Osteoblast (primary cell): ENCODE measurements at regions not wholly inside any gene's neighbourhood (a gene's known extent, or its start where the extent isn't known, plus 50 kb on each side); places are given as distances from the start of the nearest gene placed in this dataset.
A peak's percentile ranks its signal among the peaks of the same experiment; 100 is the strongest.

Source experiments
- DNase-seq: peaks from one replicate; pipeline ENCODE4 v3.0.0; 2011; ENCODE audit warnings: low spot score, mixed read lengths; ENCODE audit not compliant: insufficient read length; ENCODE audit errors: missing footprints
- H2AFZ ChIP-seq: 2 replicates; pipeline ENCODE4 v1.6.0; 2011; ENCODE audit warnings: mild to moderate bottlenecking, low read length
- H3K27ac ChIP-seq: 2 replicates; pipeline ENCODE4 v1.5.1; 2011; ENCODE audit warnings: mild to moderate bottlenecking, low read depth, low read length, moderate library complexity
- H3K27me3 ChIP-seq: 2 replicates; pipeline ENCODE4 v1.6.0; 2012; ENCODE audit warnings: mild to moderate bottlenecking, control low read depth, inconsistent platforms, low read length, moderate library complexity; ENCODE audit not compliant: insufficient read depth
- H3K36me3 ChIP-seq: 2 replicates; pipeline ENCODE4 v1.5.1; 2011; ENCODE audit warnings: mild to moderate bottlenecking, low read length, control low read depth, moderate library complexity; ENCODE audit not compliant: insufficient read depth
- H3K4me1 ChIP-seq: 2 replicates; pipeline ENCODE4 v1.5.1; 2011; ENCODE audit warnings: mild to moderate bottlenecking, low read length, control low read depth, moderate library complexity; ENCODE audit not compliant: insufficient read depth
- H3K4me2 ChIP-seq: 2 replicates; pipeline ENCODE4 v1.6.0; 2011; ENCODE audit warnings: mild to moderate bottlenecking, low read length; ENCODE audit not compliant: insufficient read depth
- H3K4me3 ChIP-seq: fragments of 200-600 bp; sonication (generic); 3 replicates; pipeline ENCODE4 v1.5.1; 2012; ENCODE audit warnings: mild to moderate bottlenecking, low read length, inconsistent platforms; ENCODE audit not compliant: insufficient read depth
- H3K79me2 ChIP-seq: 2 replicates; pipeline ENCODE4 v1.6.0; 2012; ENCODE audit warnings: mild to moderate bottlenecking, low read length, control low read depth, inconsistent platforms; ENCODE audit not compliant: insufficient read depth
- H3K9me3 ChIP-seq: 2 replicates; pipeline ENCODE4 v1.5.1; 2011; ENCODE audit warnings: low read depth, low read length, control low read depth
- H4K20me1 ChIP-seq: 2 replicates; pipeline ENCODE4 v1.6.0; 2012; ENCODE audit warnings: mild to moderate bottlenecking, low read length, control low read depth; ENCODE audit not compliant: insufficient read depth
- CTCF ChIP-seq: IDR thresholded peaks from 2 replicates; pipeline ENCODE4 v1.5.1; 2011; ENCODE audit warnings: mild to moderate bottlenecking, low read depth, low read length, moderate library complexity; ENCODE audit errors: extremely low read depth

GRCh38 chr3:26369133-26369532 lies 253.4 kb upstream of the LRRC3B start:
- Histone ChIP-seq H3K4me2 (no peak overlapping the region), H3K4me3 (no peak overlapping the region), H3K27ac (no peak overlapping the region), H3K27me3 (no peaks in the 10 kb centered on the region), H3K36me3 (no peaks in the 10 kb centered on the region), H3K4me1 (no peaks in the 10 kb centered on the region), H4K20me1 (no peaks in the 10 kb centered on the region), H2AFZ (no peak overlapping the region), H3K79me2 (no peaks in the 10 kb centered on the region), H3K9me3 (peaks cover 3% of the 10 kb centered on the region)
- no peak for DNase-seq
- TF ChIP-seq CTCF: no peak

DNA sequence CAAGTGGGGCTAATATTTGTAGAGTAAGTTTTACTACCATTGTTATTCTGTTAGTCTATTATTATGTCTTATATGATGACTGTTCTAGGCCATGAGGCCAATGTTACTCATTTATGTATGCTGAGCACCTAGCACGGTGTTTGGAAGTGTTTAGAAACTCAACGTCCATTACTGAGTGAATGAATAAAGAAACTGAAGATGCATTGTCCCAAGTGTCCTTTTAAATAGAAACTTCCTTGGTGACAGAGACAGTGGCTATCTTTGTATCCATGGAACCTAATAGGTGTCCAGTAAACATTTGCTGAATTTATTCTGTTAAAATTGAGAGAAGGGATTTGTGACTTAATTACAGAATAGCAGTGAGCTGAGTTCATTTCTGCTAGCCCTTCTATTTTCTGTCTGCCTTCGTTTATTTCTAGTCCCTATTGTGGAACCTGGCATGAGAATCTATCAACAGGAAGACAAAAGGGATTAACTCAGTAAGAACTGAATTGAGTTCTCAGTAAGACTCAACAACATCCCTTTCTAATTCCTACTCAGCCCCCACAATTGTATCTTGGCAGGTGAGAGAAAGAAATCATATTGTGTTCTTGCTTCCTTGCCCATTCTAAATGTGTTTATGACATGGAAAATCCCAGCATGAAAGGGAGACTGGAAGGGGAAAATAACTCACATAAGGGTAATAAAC lies 246.6 kb upstream of the LRRC3B start:
- TF ChIP-seq CTCF: no peak

DNA sequence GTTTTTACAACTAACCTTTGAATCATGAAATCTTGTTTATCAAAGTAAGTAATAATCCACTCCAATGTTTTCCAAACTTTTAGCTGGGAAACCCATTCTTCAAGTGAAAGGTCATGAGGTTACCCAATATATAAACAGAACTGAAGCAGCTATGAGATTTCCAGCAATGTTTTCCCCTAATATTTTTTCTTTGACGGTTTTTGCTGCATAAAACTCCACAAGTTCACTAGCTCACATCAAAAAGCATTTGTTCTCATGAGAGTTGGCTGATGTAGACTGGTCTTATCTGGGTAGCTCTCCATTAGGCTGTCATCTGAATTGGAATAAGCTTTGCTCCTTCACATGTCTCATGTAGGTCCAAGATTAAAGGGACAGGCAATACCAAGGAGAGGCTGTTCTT lies 241.2 kb upstream of the LRRC3B start:
- no peak overlapping the region for H3K4me3 ChIP-seq
- H3K4me2 ChIP-seq: no peak overlapping the region
- H3K9me3 ChIP-seq: no peaks in the 10 kb centered on the region
- H4K20me1 ChIP-seq: no peaks in the 10 kb centered on the region
- H3K79me2 ChIP-seq: no peaks in the 10 kb centered on the region
- H2AFZ ChIP-seq: no peak overlapping the region
- no peaks in the 10 kb centered on the region for H3K27me3 ChIP-seq
- no peak for TF ChIP-seq CTCF
- H3K4me1 ChIP-seq: no peaks in the 10 kb centered on the region
- no peak for DNase-seq
- H3K36me3 ChIP-seq: no peaks in the 10 kb centered on the region
- H3K27ac ChIP-seq: no peak overlapping the region

More for the DNA sequence above, 246.6 kb upstream of the LRRC3B start:
- Histone ChIP-seq H3K36me3 (no peaks in the 10 kb centered on the region), H2AFZ (no peak overlapping the region), H3K27me3 (no peaks in the 10 kb centered on the region), H3K4me3 (no peak overlapping the region), H3K79me2 (no peaks in the 10 kb centered on the region), H3K4me1 (no peaks in the 10 kb centered on the region), H3K9me3 (no peaks in the 10 kb centered on the region), H3K4me2 (no peak overlapping the region), H4K20me1 (no peaks in the 10 kb centered on the region), H3K27ac (no peak overlapping the region)
- DNase-seq: peak; percentile 18

GRCh38 chr3:26406636-26407035 lies 215.9 kb upstream of the LRRC3B start:
- Histone ChIP-seq H3K27me3 (no peaks in the 10 kb centered on the region), H3K9me3 (no peaks in the 10 kb centered on the region), H3K4me1 (no peaks in the 10 kb centered on the region), H3K79me2 (no peaks in the 10 kb centered on the region), H3K36me3 (no peaks in the 10 kb centered on the region), H3K27ac (no peak overlapping the region), H2AFZ (no peak overlapping the region), H4K20me1 (no peaks in the 10 kb centered on the region), H3K4me2 (no peak overlapping the region), H3K4me3 (no peak overlapping the region)
- TF ChIP-seq CTCF: no peak
- DNase-seq: no peak
